GM18519 (cell line): ENCODE measurements at regions not wholly inside any gene's neighbourhood (a gene's known extent, or its start where the extent isn't known, plus 50 kb on each side); places are given as distances from the start of the nearest gene placed in this dataset.

ENCODE experiments used
- ATAC-seq: cut with Tn5 transposase; IDR thresholded peaks from one replicate; pipeline ENCODE4 v1.9.1; 2021; ENCODE audit warnings: mild to moderate bottlenecking, moderate library complexity; ENCODE audit not compliant: unreplicated experiment, low FRiP score

GRCh38 chrX:45274576-45274975, 73.9 kb upstream of the DIPK2B start:
- no peak for ATAC-seq

GRCh38 chrX:45267007-45267406, 66.3 kb upstream of the DIPK2B start:
- ATAC-seq: no peak

GRCh38 chrX:45266456-45266855, 65.8 kb upstream of the DIPK2B start:
- ATAC-seq: no peak

- no peak for ATAC-seq
Observed at GRCh38 chrX:45264865-45265264, 64.2 kb upstream of the DIPK2B start.

GRCh38 chrX:45261471-45261870, 60.8 kb upstream of the DIPK2B start:
- no peak for ATAC-seq

GRCh38 chrX:45261005-45261404, 60.3 kb upstream of the DIPK2B start:
- ATAC-seq: no peak

GRCh38 chrX:45258731-45259402, 58.2 kb upstream of the DIPK2B start:
- ATAC-seq: no peak
